Panc1 (cell line): ENCODE measurements at regions not wholly inside any gene's neighbourhood (a gene's known extent, or its start where the extent isn't known, plus 50 kb on each side); places are given as distances from the start of the nearest gene placed in this dataset.

Experiments
- ATAC-seq: fragments of 200-7000 bp; cut with Tn5 transposase; 2 replicates; pipeline ENCODE4 v1.9.1; 2020; ENCODE audit warnings: mild to moderate bottlenecking, moderate library complexity
- BruUV-seq: library from RNA; stranded (reverse); fragments of 400-500 nt; replicated peaks from 2 replicates; lab custom pipeline; 2021; lab: Mats Ljungman, UMichigan
- CTCF ChIA-PET: fragments of 300-600 bp; sonication (Branson Sonifier 250); formaldehyde crosslinking; loops from one replicate; lab custom pipeline; 2022; ENCODE audit warnings: antibody characterized with exemption; lab: Charles Lee
- POLR2A ChIA-PET: fragments of 300-600 bp; sonication (Branson Sonifier 250); formaldehyde crosslinking; loops from one replicate; lab custom pipeline; 2022; ENCODE audit warnings: antibody characterized with exemption; lab: Charles Lee
- DNase-seq: peaks from one replicate; pipeline ENCODE4 v3.0.0-alpha.2; 2010; ENCODE audit warnings: low read depth, low spot score
- H3K27ac ChIP-seq: 2 replicates; pipeline ENCODE4 v1.5.1; 2011; ENCODE audit warnings: mild to moderate bottlenecking, low read length, inconsistent platforms
- H3K27me3 ChIP-seq: fragments of 200-500 bp; sonication (Bioruptor generic); 2 replicates; pipeline ENCODE4 v1.6.0; 2014; ENCODE audit warnings: low read length, inconsistent platforms; ENCODE audit not compliant: control insufficient read depth, insufficient read depth
- H3K36me3 ChIP-seq: fragments of 200-500 bp; sonication (Bioruptor generic); 2 replicates; pipeline ENCODE4 v1.5.1; 2014; ENCODE audit warnings: inconsistent platforms, mild to moderate bottlenecking, low read length, moderate library complexity; ENCODE audit not compliant: control insufficient read depth, insufficient read depth
- H3K4me1 ChIP-seq: 2 replicates; pipeline ENCODE4 v1.5.1; 2011; ENCODE audit warnings: inconsistent platforms, mild to moderate bottlenecking, low read length, moderate library complexity; ENCODE audit not compliant: control insufficient read depth, insufficient read depth
- H3K4me3 ChIP-seq, 2 experiments: 2 replicates each; pipeline ENCODE4 v1.5.1; 2011 to 2012; ENCODE audit warnings: low read depth in 2 of 2, low read length in 2 of 2, mild to moderate bottlenecking in 2 of 2, inconsistent platforms in 1 of 2, moderate library complexity in 1 of 2
- H3K9me3 ChIP-seq: fragments of 200-500 bp; sonication (Bioruptor generic); 2 replicates; pipeline ENCODE4 v1.5.1; 2014; ENCODE audit warnings: low read depth, mild to moderate bottlenecking, inconsistent platforms, low read length, moderate library complexity; ENCODE audit not compliant: control insufficient read depth, insufficient read depth
- POLR2AphosphoS5 ChIP-seq: IDR thresholded peaks from 2 replicates; pipeline ENCODE4 v1.6.1; 2012; ENCODE audit warnings: mild to moderate bottlenecking, low read depth, low read length, moderate library complexity
- SIN3A ChIP-seq: IDR thresholded peaks from 2 replicates; pipeline ENCODE4 v1.6.1; 2012; ENCODE audit warnings: low read depth, mild to moderate bottlenecking, low read length, moderate library complexity, borderline replicate concordance; ENCODE audit not compliant: insufficient read depth
- TCF7L2 ChIP-seq: IDR thresholded peaks from 2 replicates; pipeline ENCODE4 v1.6.1; 2011; ENCODE audit warnings: mild to moderate bottlenecking, low read depth, low read length, inconsistent platforms
- in situ Hi-C: cut with HindIII; loops from 2 replicates; pipeline ENCODE4 v1.10.0; 2016; ENCODE audit warnings: low sequenced_read_pairs, low pct_unique_long_range_greater_than_20kb
- intact Hi-C: fragments of 100-400 bp; cut with micrococcal nuclease; formaldehyde crosslinking; loops from one replicate; pipeline ENCODE4 v1.10.0; 2022; ENCODE audit not compliant: unreplicated experiment
- TF ChIP-seq, protein P1 (sequence below), 2 experiments: IDR thresholded peaks; 2 replicates each; pipeline ENCODE4 v1.6.1; 2011 to 2012; ENCODE audit warnings: low read depth in 2 of 2, control low read depth in 1 of 2, low read length in 1 of 2, mild to moderate bottlenecking in 1 of 2, moderate library complexity in 1 of 2; ENCODE audit not compliant: insufficient read depth in 1 of 2
- TF ChIP-seq, protein P2 (sequence below): fragments of 450-650 bp; IDR thresholded peaks from 2 replicates; pipeline ENCODE4 v1.5.1; 2017; ENCODE audit warnings: mild to moderate bottlenecking

DNA sequence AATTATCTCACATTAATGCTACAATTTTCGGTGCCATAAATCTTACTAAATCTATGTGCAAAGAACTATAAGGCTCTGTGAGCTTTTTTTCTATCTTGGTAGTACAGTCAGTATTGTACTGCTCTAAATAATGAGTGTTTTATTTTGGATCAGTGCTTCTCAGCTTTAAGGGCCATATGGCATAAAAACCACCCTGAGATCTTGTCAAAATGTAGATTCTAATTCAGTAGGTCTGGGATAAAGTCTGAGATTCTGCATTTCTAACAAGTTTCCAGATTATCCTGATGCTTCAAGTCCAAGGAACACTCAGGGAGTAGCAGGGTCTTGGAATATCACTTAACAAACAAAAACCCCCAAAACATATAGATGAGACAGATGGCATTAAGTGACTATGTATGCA lies 486.5 kb downstream of the GRXCR1 start:
- no peak overlapping the region for H3K4me3 ChIP-seq
- POLR2A ChIA-PET, result no interaction called here
- no peak for ATAC-seq
- intact Hi-C loops, result no loop called here
- H3K9me3 ChIP-seq, result no peaks in the 10 kb centered on the region
- no peak overlapping the region for H3K27ac ChIP-seq
- in situ Hi-C loops, result no loop called here
- H3K4me1 ChIP-seq, result no peaks in the 10 kb centered on the region
- H3K36me3 ChIP-seq, result no peaks in the 10 kb centered on the region
- CTCF ChIA-PET, result no interaction called here
- H3K27me3 ChIP-seq, result no peaks in the 10 kb centered on the region
- no peak for DNase-seq
- TF ChIP-seq TCF7L2 (no peak), SIN3A (no peak), POLR2AphosphoS5 (no peak)
- TF ChIP-seq, protein P1, sequence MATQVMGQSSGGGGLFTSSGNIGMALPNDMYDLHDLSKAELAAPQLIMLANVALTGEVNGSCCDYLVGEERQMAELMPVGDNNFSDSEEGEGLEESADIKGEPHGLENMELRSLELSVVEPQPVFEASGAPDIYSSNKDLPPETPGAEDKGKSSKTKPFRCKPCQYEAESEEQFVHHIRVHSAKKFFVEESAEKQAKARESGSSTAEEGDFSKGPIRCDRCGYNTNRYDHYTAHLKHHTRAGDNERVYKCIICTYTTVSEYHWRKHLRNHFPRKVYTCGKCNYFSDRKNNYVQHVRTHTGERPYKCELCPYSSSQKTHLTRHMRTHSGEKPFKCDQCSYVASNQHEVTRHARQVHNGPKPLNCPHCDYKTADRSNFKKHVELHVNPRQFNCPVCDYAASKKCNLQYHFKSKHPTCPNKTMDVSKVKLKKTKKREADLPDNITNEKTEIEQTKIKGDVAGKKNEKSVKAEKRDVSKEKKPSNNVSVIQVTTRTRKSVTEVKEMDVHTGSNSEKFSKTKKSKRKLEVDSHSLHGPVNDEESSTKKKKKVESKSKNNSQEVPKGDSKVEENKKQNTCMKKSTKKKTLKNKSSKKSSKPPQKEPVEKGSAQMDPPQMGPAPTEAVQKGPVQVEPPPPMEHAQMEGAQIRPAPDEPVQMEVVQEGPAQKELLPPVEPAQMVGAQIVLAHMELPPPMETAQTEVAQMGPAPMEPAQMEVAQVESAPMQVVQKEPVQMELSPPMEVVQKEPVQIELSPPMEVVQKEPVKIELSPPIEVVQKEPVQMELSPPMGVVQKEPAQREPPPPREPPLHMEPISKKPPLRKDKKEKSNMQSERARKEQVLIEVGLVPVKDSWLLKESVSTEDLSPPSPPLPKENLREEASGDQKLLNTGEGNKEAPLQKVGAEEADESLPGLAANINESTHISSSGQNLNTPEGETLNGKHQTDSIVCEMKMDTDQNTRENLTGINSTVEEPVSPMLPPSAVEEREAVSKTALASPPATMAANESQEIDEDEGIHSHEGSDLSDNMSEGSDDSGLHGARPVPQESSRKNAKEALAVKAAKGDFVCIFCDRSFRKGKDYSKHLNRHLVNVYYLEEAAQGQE (IDR thresholded peaks at IDR 0.05; ENCODE audit: insufficient read depth in 1 of 2, low read depth in 2 of 2, low read length in 1 of 2), result no peak
- TF ChIP-seq, protein P2, sequence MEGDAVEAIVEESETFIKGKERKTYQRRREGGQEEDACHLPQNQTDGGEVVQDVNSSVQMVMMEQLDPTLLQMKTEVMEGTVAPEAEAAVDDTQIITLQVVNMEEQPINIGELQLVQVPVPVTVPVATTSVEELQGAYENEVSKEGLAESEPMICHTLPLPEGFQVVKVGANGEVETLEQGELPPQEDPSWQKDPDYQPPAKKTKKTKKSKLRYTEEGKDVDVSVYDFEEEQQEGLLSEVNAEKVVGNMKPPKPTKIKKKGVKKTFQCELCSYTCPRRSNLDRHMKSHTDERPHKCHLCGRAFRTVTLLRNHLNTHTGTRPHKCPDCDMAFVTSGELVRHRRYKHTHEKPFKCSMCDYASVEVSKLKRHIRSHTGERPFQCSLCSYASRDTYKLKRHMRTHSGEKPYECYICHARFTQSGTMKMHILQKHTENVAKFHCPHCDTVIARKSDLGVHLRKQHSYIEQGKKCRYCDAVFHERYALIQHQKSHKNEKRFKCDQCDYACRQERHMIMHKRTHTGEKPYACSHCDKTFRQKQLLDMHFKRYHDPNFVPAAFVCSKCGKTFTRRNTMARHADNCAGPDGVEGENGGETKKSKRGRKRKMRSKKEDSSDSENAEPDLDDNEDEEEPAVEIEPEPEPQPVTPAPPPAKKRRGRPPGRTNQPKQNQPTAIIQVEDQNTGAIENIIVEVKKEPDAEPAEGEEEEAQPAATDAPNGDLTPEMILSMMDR, result no peak
- BruUV-seq, result no TSS peak

DNA sequence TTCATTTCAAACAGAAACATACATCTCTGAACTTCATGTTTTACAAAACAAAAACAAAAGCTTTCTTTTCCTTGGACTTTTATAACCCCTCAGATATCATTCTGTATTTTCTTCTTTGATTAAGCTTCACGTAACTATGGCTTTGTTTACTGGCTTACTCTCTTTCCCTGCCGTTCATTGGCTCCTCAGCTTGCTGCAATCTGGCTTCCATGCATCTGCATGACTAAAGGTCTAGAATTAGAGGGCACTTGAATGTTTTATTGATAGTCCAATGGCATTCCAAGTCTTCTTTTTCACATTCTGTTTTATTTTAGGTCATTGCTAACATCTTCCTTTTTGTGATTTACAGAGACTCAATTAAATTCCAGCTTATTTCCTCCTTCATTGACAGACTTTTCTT lies 487.6 kb downstream of the GRXCR1 start:
- ChIA-PET POLR2A (no interaction called here), CTCF (no interaction called here)
- no TSS peak for BruUV-seq
- TF ChIP-seq, protein P2, result no peak
- TF ChIP-seq POLR2AphosphoS5 (no peak), SIN3A (no peak), TCF7L2 (no peak)
- TF ChIP-seq, protein P1 (IDR thresholded peaks at IDR 0.05; ENCODE audit: insufficient read depth in 1 of 2, low read depth in 2 of 2, low read length in 1 of 2), result no peak
- no peak overlapping the region for H3K4me3 ChIP-seq
- no peaks in the 10 kb centered on the region for H3K27me3 ChIP-seq
- H3K36me3 ChIP-seq, result no peaks in the 10 kb centered on the region
- H3K27ac ChIP-seq, result no peak overlapping the region
- in situ Hi-C loops (no loop called here), intact Hi-C loops (no loop called here)
- ATAC-seq (no peak), DNase-seq (no peak)
- no peaks in the 10 kb centered on the region for H3K4me1 ChIP-seq
- H3K9me3 ChIP-seq, result no peaks in the 10 kb centered on the region
